ENCODE measurements at regions not wholly inside any gene's neighbourhood (a gene's known extent, or its start where the extent isn't known, plus 50 kb on each side); places are given as distances from the start of the nearest gene placed in this dataset.

DNA sequence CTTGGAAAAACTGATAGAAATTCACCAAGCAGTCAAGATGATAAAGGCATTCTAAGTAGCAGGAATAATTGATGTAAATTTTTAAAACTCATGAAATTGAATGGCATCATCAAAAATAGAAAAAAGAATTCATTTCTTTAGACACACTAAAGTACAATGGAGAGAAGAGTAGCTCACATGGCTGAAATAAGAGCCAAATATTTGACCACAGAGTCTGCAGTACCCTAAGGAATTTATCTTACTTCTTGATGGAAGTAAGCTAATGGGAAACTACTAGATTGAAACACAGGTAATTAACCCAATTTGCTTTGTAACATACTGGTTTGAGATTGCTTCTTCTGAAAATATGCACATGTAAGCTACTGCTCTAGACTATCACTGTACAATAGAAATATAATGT lies 70.8 kb upstream of the GPM6A start:
- Histone ChIP-seq H2AFZ (ENCODE audit: low read depth, low read length) (no peak overlapping the region), H3K4me1 (ENCODE audit: control insufficient read depth, extremely low read depth, insufficient read depth, low read length) (no peaks in the 10 kb centered on the region), H3K9me3 (replicated peaks; ENCODE audit: control insufficient read depth, insufficient read depth, low read length) (no peaks in the 10 kb centered on the region), H3K4me2 (ENCODE audit: insufficient read depth, low read length) (no peak overlapping the region), H3K27ac (ENCODE audit: insufficient read depth, low read depth, low read length) (no peak overlapping the region), H3K36me3 (ENCODE audit: control insufficient read depth in 2 of 2, extremely low read depth in 1 of 2, insufficient read depth in 2 of 2, low read length in 2 of 2) (no peaks in the 10 kb centered on the region), H3K9me1 (replicated peaks; ENCODE audit: control insufficient read depth, extremely low read depth, insufficient read depth, low read length) (no peaks in the 10 kb centered on the region), H3K4me3 (replicated peaks in 1 of 3; ENCODE audit: insufficient read depth in 1 of 3, low read depth in 1 of 3, low read length in 3 of 3) (no peak overlapping the region), H4K20me1 (replicated peaks; ENCODE audit: control insufficient read depth, extremely low read depth, insufficient read depth, low read length) (no peaks in the 10 kb centered on the region), H3K9ac (replicated peaks; ENCODE audit: extremely low read depth, insufficient read depth, low read length) (no peak overlapping the region), H3K27me3 (ENCODE audit: control insufficient read depth in 2 of 2, insufficient read depth in 2 of 2, low read length in 2 of 2) (no peaks in the 10 kb centered on the region), H3K79me2 (ENCODE audit: control insufficient read depth, insufficient read depth, low read length) (no peaks in the 10 kb centered on the region)
- DNase-seq (ENCODE audit: low read depth, low spot score), result no peak
- dilution Hi-C loops (cut with MboI; ENCODE audit: extremely low pct_ligation_motif_present, low sequenced_read_pairs), result no loop called here
- ChIA-PET POLR2A (no interaction called here), CTCF (no interaction called here)
- TF ChIP-seq JUN (IDR thresholded peaks at IDR 0.05; ENCODE audit: borderline replicate concordance, insufficient read depth, insufficient read length, low read depth), result no peak
- no peak for TF ChIP-seq MYC (IDR thresholded peaks at IDR 0.05; ENCODE audit: low read depth, low read length)
- TF ChIP-seq, protein P1, sequence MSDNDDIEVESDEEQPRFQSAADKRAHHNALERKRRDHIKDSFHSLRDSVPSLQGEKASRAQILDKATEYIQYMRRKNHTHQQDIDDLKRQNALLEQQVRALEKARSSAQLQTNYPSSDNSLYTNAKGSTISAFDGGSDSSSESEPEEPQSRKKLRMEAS (IDR thresholded peaks at IDR 0.05; ENCODE audit: insufficient read depth, insufficient read length), result no peak
- TF ChIP-seq GATA2 (IDR thresholded peaks at IDR 0.05; ENCODE audit: insufficient read depth, insufficient read length, low read depth, low read length), result no peak
- no peak for TF ChIP-seq POLR2A (IDR thresholded peaks at IDR 0.05; ENCODE audit: low read depth, low read length)
- TF ChIP-seq FOS (IDR thresholded peaks at IDR 0.05; ENCODE audit: borderline replicate concordance, insufficient read depth, low read length), result no peak
- TF ChIP-seq POLR2AphosphoS5 (IDR thresholded peaks at IDR 0.05; ENCODE audit: insufficient read depth, low read depth, low read length), result no peak
- TF ChIP-seq, protein P2, sequence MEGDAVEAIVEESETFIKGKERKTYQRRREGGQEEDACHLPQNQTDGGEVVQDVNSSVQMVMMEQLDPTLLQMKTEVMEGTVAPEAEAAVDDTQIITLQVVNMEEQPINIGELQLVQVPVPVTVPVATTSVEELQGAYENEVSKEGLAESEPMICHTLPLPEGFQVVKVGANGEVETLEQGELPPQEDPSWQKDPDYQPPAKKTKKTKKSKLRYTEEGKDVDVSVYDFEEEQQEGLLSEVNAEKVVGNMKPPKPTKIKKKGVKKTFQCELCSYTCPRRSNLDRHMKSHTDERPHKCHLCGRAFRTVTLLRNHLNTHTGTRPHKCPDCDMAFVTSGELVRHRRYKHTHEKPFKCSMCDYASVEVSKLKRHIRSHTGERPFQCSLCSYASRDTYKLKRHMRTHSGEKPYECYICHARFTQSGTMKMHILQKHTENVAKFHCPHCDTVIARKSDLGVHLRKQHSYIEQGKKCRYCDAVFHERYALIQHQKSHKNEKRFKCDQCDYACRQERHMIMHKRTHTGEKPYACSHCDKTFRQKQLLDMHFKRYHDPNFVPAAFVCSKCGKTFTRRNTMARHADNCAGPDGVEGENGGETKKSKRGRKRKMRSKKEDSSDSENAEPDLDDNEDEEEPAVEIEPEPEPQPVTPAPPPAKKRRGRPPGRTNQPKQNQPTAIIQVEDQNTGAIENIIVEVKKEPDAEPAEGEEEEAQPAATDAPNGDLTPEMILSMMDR (IDR thresholded peaks at IDR 0.05; ENCODE audit: extremely low read depth in 1 of 2, insufficient read depth in 1 of 2, low read depth in 1 of 2, low read length in 2 of 2), result no peak
- TF ChIP-seq EZH2 (IDR thresholded peaks at IDR 0.05; ENCODE audit: borderline replicate concordance, low read depth, low read length, severe bottlenecking), result no peak
- BruUV-seq (replicated peaks), result no TSS peak
- no peak for FAIRE-seq
- intact Hi-C loops (cut with micrococcal nuclease), result no loop called here
